H9 (cell line): ENCODE measurements at regions not wholly inside any gene's neighbourhood (a gene's known extent, or its start where the extent isn't known, plus 50 kb on each side); places are given as distances from the start of the nearest gene placed in this dataset.

Experiments used
- DNase-seq: peaks from one replicate; pipeline ENCODE4 v3.0.0-alpha.2; 2017
- H2AFZ ChIP-seq: one replicate; pipeline ENCODE4 v1.6.1; 2013; ENCODE audit warnings: mild to moderate bottlenecking, low read length, control low read depth, moderate library complexity
- H2AK5ac ChIP-seq: 2 replicates; pipeline ENCODE4 v1.6.1; 2013; ENCODE audit warnings: low read length, control low read depth, mixed read lengths; ENCODE audit not compliant: insufficient read length
- H2BK120ac ChIP-seq: one replicate; pipeline ENCODE4 v1.6.1; 2013; ENCODE audit warnings: low read depth, mild to moderate bottlenecking, low read length, control low read depth, inconsistent platforms; ENCODE audit not compliant: poor library complexity, severe bottlenecking
- H2BK12ac ChIP-seq: 2 replicates; pipeline ENCODE4 v1.6.1; 2013; ENCODE audit warnings: low read length, control low read depth, mixed read lengths, low read depth; ENCODE audit not compliant: insufficient read length
- H2BK15ac ChIP-seq: 2 replicates; pipeline ENCODE4 v1.6.1; 2013; ENCODE audit warnings: low read depth, low read length, control low read depth
- H2BK20ac ChIP-seq: one replicate; pipeline ENCODE4 v1.6.1; 2013; ENCODE audit warnings: low read depth, mild to moderate bottlenecking, low read length, control low read depth, inconsistent platforms; ENCODE audit not compliant: poor library complexity, severe bottlenecking
- H2BK5ac ChIP-seq: 2 replicates; pipeline ENCODE4 v1.6.1; 2013; ENCODE audit warnings: low read length, control low read depth, mixed read lengths; ENCODE audit not compliant: insufficient read length
- H3K14ac ChIP-seq: 2 replicates; pipeline ENCODE4 v1.6.1; 2013; ENCODE audit warnings: low read length, control low read depth; ENCODE audit not compliant: insufficient read depth
- H3K18ac ChIP-seq: 2 replicates; pipeline ENCODE4 v1.6.1; 2013; ENCODE audit warnings: low read depth, mild to moderate bottlenecking, mixed read lengths, low read length, control low read depth; ENCODE audit not compliant: insufficient read length
- H3K23ac ChIP-seq: 2 replicates; pipeline ENCODE4 v1.6.1; 2013; ENCODE audit warnings: low read length, control low read depth, mixed read lengths, low read depth; ENCODE audit not compliant: insufficient read length
- H3K23me2 ChIP-seq: 2 replicates; pipeline ENCODE4 v1.6.1; 2013; ENCODE audit warnings: low read depth, mild to moderate bottlenecking, mixed read lengths, low read length, control low read depth; ENCODE audit not compliant: insufficient read length, poor library complexity, severe bottlenecking
- H3K27ac ChIP-seq: 2 replicates; pipeline ENCODE4 v1.5.1; 2013; ENCODE audit warnings: low read length, control low read depth, mixed read lengths, low read depth; ENCODE audit not compliant: insufficient read length
- H3K27me3 ChIP-seq: 2 replicates; pipeline ENCODE4 v1.6.1; 2013; ENCODE audit warnings: low read length, control low read depth, inconsistent platforms; ENCODE audit not compliant: insufficient read depth
- H3K4ac ChIP-seq: 2 replicates; pipeline ENCODE4 v1.6.1; 2013; ENCODE audit warnings: low read depth, mild to moderate bottlenecking, control low read depth, inconsistent platforms, low read length, moderate library complexity
- H3K4me1 ChIP-seq: 2 replicates; pipeline ENCODE4 v1.6.1; 2013; ENCODE audit warnings: low read length, control low read depth, inconsistent platforms; ENCODE audit not compliant: insufficient read depth
- H3K4me2 ChIP-seq: 2 replicates; pipeline ENCODE4 v1.6.1; 2013; ENCODE audit warnings: low read length, control low read depth, mixed read lengths; ENCODE audit not compliant: insufficient read length, insufficient read depth
- H3K56ac ChIP-seq: 2 replicates; pipeline ENCODE4 v1.6.1; 2013; ENCODE audit warnings: low read depth, mild to moderate bottlenecking, mixed read lengths, low read length, control low read depth; ENCODE audit not compliant: insufficient read length
- H3K79me1 ChIP-seq: 2 replicates; pipeline ENCODE4 v1.6.1; 2013; ENCODE audit warnings: low read depth, mild to moderate bottlenecking, moderate library complexity, low read length, control low read depth, inconsistent platforms; ENCODE audit not compliant: insufficient read depth, poor library complexity, severe bottlenecking
- H3K79me2 ChIP-seq: 2 replicates; pipeline ENCODE4 v1.6.1; 2013; ENCODE audit warnings: low read length, control low read depth, inconsistent platforms; ENCODE audit not compliant: insufficient read depth
- H3K9ac ChIP-seq: 2 replicates; pipeline ENCODE4 v1.6.1; 2013; ENCODE audit warnings: low read length, control low read depth, mixed read lengths; ENCODE audit not compliant: insufficient read length; ENCODE audit errors: extremely low read depth
- H3K9me3 ChIP-seq: one replicate; pipeline ENCODE4 v1.6.1; 2013; ENCODE audit warnings: low read depth, low read length, inconsistent platforms; ENCODE audit not compliant: control insufficient read depth
- H3T11ph ChIP-seq: one replicate; pipeline ENCODE4 v1.6.1; 2013; ENCODE audit warnings: mild to moderate bottlenecking, low read length, control low read depth, inconsistent platforms
- H4K20me1 ChIP-seq: one replicate; pipeline ENCODE4 v1.6.1; 2013; ENCODE audit not compliant: control insufficient read depth, insufficient read length, insufficient read depth
- H4K5ac ChIP-seq: 2 replicates; pipeline ENCODE4 v1.6.1; 2013; ENCODE audit warnings: low read depth, mild to moderate bottlenecking, mixed read lengths, low read length, control low read depth; ENCODE audit not compliant: insufficient read length
- H4K8ac ChIP-seq: replicated peaks from 2 replicates; pipeline ENCODE4 v1.6.1; 2013; ENCODE audit warnings: low read length, control low read depth, mixed read lengths, low read depth; ENCODE audit not compliant: insufficient read length
- H4K91ac ChIP-seq: 2 replicates; pipeline ENCODE4 v1.6.1; 2013; ENCODE audit warnings: low read depth, mild to moderate bottlenecking, moderate library complexity, mixed read lengths, low read length, control low read depth; ENCODE audit not compliant: insufficient read length
- H3K27ac Mint-ChIP-seq, 3 experiments: 2 replicates in 2 of 3; 3 replicates in 1 of 3; pipeline ENCODE4 v1.8.0; 2020 to 2021; ENCODE audit warnings: mixed read lengths in 3 of 3, mild to moderate bottlenecking in 1 of 3, moderate library complexity in 1 of 3
- H3K27me3 Mint-ChIP-seq: 2 replicates; pipeline ENCODE4 v1.8.0; 2021; ENCODE audit warnings: low read depth, mild to moderate bottlenecking, moderate library complexity, mixed read lengths
- H3K36me3 Mint-ChIP-seq, 3 experiments: 2 replicates in 2 of 3; 3 replicates in 1 of 3; pipeline ENCODE4 v1.8.0; 2020 to 2021; ENCODE audit warnings: low read depth in 3 of 3, mixed read lengths in 3 of 3; ENCODE audit not compliant: insufficient read depth in 1 of 3
- H3K4me1 Mint-ChIP-seq, 2 experiments: 2 replicates each; pipeline ENCODE4 v1.8.0; 2020; ENCODE audit warnings: mixed read lengths in 2 of 2
- H3K4me3 Mint-ChIP-seq, 2 experiments: 2 replicates in 1 of 2; 3 replicates in 1 of 2; pipeline ENCODE4 v1.8.0; 2020 to 2021; ENCODE audit warnings: mild to moderate bottlenecking in 2 of 2, mixed read lengths in 2 of 2, moderate library complexity in 1 of 2
- H3K9me3 Mint-ChIP-seq, 2 experiments: 2 replicates in 1 of 2; 3 replicates in 1 of 2; pipeline ENCODE4 v1.8.0; 2020; ENCODE audit warnings: mild to moderate bottlenecking in 2 of 2, mixed read lengths in 2 of 2, moderate library complexity in 1 of 2
- CTCF ChIP-seq: fragments of 200-600 bp; sonication (generic); conservative IDR thresholded peaks from 3 replicates; pipeline ENCODE4 v1.8.0; 2021; ENCODE audit warnings: antibody characterized with exemption, mild to moderate bottlenecking
- WGBS: extraction: QIAGEN DNeasy Blood & Tissue Kit; methylation state at CpG from one replicate; pipeline ENCODE4 v1.1.7; 2013; ENCODE audit warnings: missing lambda C conversion rate, low lambda C conversion rate, mixed read lengths; ENCODE audit not compliant: insufficient read length; ENCODE audit errors: extremely low coverage; 5-methylcytosine and 5-hydroxymethylcytosine counted together

- H2AFZ ChIP-seq, result peak overlapping the region; percentile 9
- H2BK20ac ChIP-seq, result no peak overlapping the region
Observed at GRCh38 chr2:215498431-215498830, 62.6 kb upstream of the FN1 start.

More at GRCh38 chr2:215498431-215498830, 62.6 kb upstream of the FN1 start:
- no peaks in the 10 kb centered on the region for H3K79me2 ChIP-seq
- H3K4me3 Mint-ChIP-seq, result no peak overlapping the region
- H2BK15ac ChIP-seq, result no peak overlapping the region
- no peak overlapping the region for H2BK5ac ChIP-seq
- no peak for TF ChIP-seq CTCF
- no peaks in the 10 kb centered on the region for H4K20me1 ChIP-seq
- no peak overlapping the region for H4K5ac ChIP-seq
- no peak overlapping the region for H4K91ac ChIP-seq
- no peaks in the 10 kb centered on the region for H3K27me3 Mint-ChIP-seq
- DNase-seq, result no peak
- no peak overlapping the region for H3K18ac ChIP-seq
- peaks cover 9 to 11% of the 10 kb centered on the region in 2 experiments for H3K4me1 Mint-ChIP-seq
- H3K23me2 ChIP-seq, result no peaks in the 10 kb centered on the region
- peaks cover 4 to 5% of the 10 kb centered on the region in 2 experiments; a peak in 4 of 5 replicates for H3K9me3 Mint-ChIP-seq
- H3K56ac ChIP-seq, result no peak overlapping the region
- WGBS, result no CpG with 5 or more reads among the region's 8 CpGs
- no peaks in the 10 kb centered on the region for H3K9me3 ChIP-seq
- H2BK12ac ChIP-seq, result no peak overlapping the region
- no peak overlapping the region for H3K4me2 ChIP-seq
- H2AK5ac ChIP-seq, result no peak overlapping the region
- H3K14ac ChIP-seq, result no peak overlapping the region; the same call in 1 of the 2 replicates
- no peaks in the 10 kb centered on the region for H3K4me1 ChIP-seq
- H3T11ph ChIP-seq, result no peak overlapping the region
- no peak overlapping the region for H2BK120ac ChIP-seq
- peak overlapping the region in 1 of 3 experiments; percentile 81; a peak in 1 of 7 replicates for H3K27ac Mint-ChIP-seq
- H3K36me3 Mint-ChIP-seq, result peaks cover 4 to 6% (median 5%) of the 10 kb centered on the region in 3 experiments; a peak in 5 of 7 replicates
- no peak overlapping the region for H3K4ac ChIP-seq
- H3K27ac ChIP-seq, result no peak overlapping the region
- no peaks in the 10 kb centered on the region for H3K79me1 ChIP-seq
- H4K8ac ChIP-seq, result no peak overlapping the region
- no peak overlapping the region for H3K9ac ChIP-seq
- H3K23ac ChIP-seq, result no peak overlapping the region
- H3K27me3 ChIP-seq, result no peaks in the 10 kb centered on the region
